ENCODE measurements at regions not wholly inside any gene's neighbourhood (a gene's known extent, or its start where the extent isn't known, plus 50 kb on each side); places are given as distances from the start of the nearest gene placed in this dataset.

DNA sequence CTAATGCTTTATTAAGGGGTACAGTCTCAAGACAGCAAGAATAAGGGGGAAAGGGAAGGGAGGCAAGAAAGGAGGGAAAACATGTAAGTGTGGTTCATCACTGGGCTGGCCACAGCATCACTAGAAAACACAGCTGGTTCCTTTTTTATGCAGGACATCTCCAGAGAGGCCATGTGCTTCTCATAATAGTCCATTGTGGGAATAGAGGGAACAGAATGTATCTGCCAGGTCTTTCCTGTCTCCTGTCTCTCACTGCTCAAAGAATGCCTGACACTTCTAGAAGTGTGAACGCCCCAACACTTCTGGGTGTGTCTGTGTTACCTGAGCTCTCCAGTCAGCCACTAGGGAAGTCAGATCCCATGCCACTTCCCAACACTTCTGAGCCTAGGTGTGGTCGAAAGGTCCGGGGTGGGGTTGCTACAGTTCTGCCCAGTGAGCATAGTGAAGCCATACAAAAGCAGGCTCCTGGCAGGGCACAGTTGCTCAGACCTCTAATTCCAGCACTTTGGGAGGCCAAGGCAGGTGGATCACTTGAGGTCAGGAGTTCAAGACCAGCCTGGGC lies 255.6 kb upstream of the SLC30A5 start:
- H3K27me3 ChIP-seq: no peaks in the 10 kb centered on the region
- WGBS, 2 donors (ENCODE audit: low coverage in 1 of 2): 68% methylated on average over 3 of the region's 3 CpGs; no CpG with 5 or more reads in 1 of the 2 donors
- H3K9me3 ChIP-seq: no peaks in the 10 kb centered on the region
- in situ Hi-C loops (cut with MboI; ENCODE audit: low pct_ligation_motif_present in 1 of 4, low pct_unique_long_range_greater_than_20kb in 1 of 4, low sequenced_read_pairs in 3 of 4): no loop called here
- no peaks in the 10 kb centered on the region for H3K36me3 ChIP-seq
- no peak overlapping the region for H3K4me3 ChIP-seq
- TF ChIP-seq POLR2A (IDR thresholded peaks at IDR 0.05) (no peak), EP300 (IDR thresholded peaks at IDR 0.05; ENCODE audit: low read depth) (no peak), POLR2AphosphoS5 (IDR thresholded peaks at IDR 0.05) (no peak)
- TF ChIP-seq, protein P1, sequence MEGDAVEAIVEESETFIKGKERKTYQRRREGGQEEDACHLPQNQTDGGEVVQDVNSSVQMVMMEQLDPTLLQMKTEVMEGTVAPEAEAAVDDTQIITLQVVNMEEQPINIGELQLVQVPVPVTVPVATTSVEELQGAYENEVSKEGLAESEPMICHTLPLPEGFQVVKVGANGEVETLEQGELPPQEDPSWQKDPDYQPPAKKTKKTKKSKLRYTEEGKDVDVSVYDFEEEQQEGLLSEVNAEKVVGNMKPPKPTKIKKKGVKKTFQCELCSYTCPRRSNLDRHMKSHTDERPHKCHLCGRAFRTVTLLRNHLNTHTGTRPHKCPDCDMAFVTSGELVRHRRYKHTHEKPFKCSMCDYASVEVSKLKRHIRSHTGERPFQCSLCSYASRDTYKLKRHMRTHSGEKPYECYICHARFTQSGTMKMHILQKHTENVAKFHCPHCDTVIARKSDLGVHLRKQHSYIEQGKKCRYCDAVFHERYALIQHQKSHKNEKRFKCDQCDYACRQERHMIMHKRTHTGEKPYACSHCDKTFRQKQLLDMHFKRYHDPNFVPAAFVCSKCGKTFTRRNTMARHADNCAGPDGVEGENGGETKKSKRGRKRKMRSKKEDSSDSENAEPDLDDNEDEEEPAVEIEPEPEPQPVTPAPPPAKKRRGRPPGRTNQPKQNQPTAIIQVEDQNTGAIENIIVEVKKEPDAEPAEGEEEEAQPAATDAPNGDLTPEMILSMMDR (IDR thresholded peaks at IDR 0.05): no peak
- H3K27ac ChIP-seq: no peak overlapping the region
- intact Hi-C loops (cut with DNase I; ENCODE audit: low total_unique reads): no loop called here
- no peak for DNase-seq
- H3K4me1 ChIP-seq: no peaks in the 10 kb centered on the region

DNA sequence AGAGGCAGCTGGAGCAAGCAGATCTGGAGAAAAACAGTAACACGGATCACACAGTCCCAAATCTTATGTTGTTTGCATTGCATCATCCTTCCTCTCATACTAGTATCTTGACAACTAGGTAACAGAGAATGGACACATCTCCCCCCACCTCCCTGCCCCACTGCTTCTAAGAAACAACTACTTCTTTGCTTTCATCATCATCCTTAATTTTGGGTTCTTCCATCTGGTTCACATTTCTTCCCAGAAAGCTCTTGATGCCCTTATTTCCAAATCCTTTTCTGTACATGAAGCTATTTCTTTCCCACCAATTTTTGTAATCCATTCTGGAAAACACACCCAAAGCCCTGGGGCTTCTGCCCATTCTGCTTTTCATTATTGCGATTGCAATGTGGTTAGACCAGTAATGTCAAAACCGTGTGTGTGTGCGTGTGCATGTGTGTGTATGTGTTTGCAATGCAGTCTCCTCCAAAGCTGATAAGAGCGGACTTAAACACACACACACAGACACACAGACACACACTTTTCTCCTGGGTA lies 254.7 kb upstream of the SLC30A5 start:
- intact Hi-C loops (cut with DNase I; ENCODE audit: low total_unique reads) (no loop called here), in situ Hi-C loops (cut with MboI; ENCODE audit: low pct_ligation_motif_present in 1 of 4, low pct_unique_long_range_greater_than_20kb in 1 of 4, low sequenced_read_pairs in 3 of 4) (no loop called here)
- DNase-seq: no peak
- H3K4me1 ChIP-seq: no peaks in the 10 kb centered on the region
- no peak overlapping the region for H3K27ac ChIP-seq
- TF ChIP-seq EP300 (IDR thresholded peaks at IDR 0.05; ENCODE audit: low read depth) (no peak), POLR2A (IDR thresholded peaks at IDR 0.05) (no peak), POLR2AphosphoS5 (IDR thresholded peaks at IDR 0.05) (no peak)
- TF ChIP-seq, protein P1 (IDR thresholded peaks at IDR 0.05): no peak
- WGBS, 2 donors (ENCODE audit: low coverage in 1 of 2): 71 to 84% methylated on average over 1 to 5 of the region's 5 CpGs
- no peaks in the 10 kb centered on the region for H3K36me3 ChIP-seq
- H3K9me3 ChIP-seq: no peaks in the 10 kb centered on the region
- no peak overlapping the region for H3K4me3 ChIP-seq
- H3K27me3 ChIP-seq: no peaks in the 10 kb centered on the region

GRCh38 chr5:68843624-68844364 lies 250.0 kb upstream of the SLC30A5 start:
- peak overlapping the region in 3 of 4 donors; percentile 44 to 66 (median 63) for H3K27ac ChIP-seq
- no peak overlapping the region for H3K4me3 ChIP-seq
- 78 to 85% methylated on average over 3 of the region's 3 CpGs for WGBS, 2 donors (ENCODE audit: low coverage in 1 of 2)
- DNase-seq: no peak
- in situ Hi-C loops (cut with MboI; ENCODE audit: low pct_ligation_motif_present in 1 of 4, low pct_unique_long_range_greater_than_20kb in 1 of 4, low sequenced_read_pairs in 3 of 4) (no loop called here), intact Hi-C loops (cut with DNase I; ENCODE audit: low total_unique reads) (no loop called here)
- H3K36me3 ChIP-seq: no peaks in the 10 kb centered on the region
- H3K27me3 ChIP-seq: no peaks in the 10 kb centered on the region
- H3K9me3 ChIP-seq: no peaks in the 10 kb centered on the region
- H3K4me1 ChIP-seq: no peaks in the 10 kb centered on the region
- TF ChIP-seq POLR2AphosphoS5 (IDR thresholded peaks at IDR 0.05) (peak in 2 of 3 donors; percentile 70 to 77), EP300 (IDR thresholded peaks at IDR 0.05; ENCODE audit: low read depth) (peak; percentile 63)
- TF ChIP-seq, protein P1 (IDR thresholded peaks at IDR 0.05): no peak

- TF ChIP-seq POLR2A (IDR thresholded peaks at IDR 0.05): no peak
- TF ChIP-seq POLR2AphosphoS5 (IDR thresholded peaks at IDR 0.05): no peak
- TF ChIP-seq EP300 (IDR thresholded peaks at IDR 0.05; ENCODE audit: low read depth): no peak
- TF ChIP-seq, protein P1 (IDR thresholded peaks at IDR 0.05): no peak
- Histone ChIP-seq H3K9me3 (no peaks in the 10 kb centered on the region), H3K4me3 (no peak overlapping the region), H3K36me3 (no peaks in the 10 kb centered on the region), H3K4me1 (no peaks in the 10 kb centered on the region), H3K27ac (peak overlapping the region in 2 of 4 donors; percentile 63 to 64), H3K27me3 (no peaks in the 10 kb centered on the region)
- intact Hi-C loops (cut with DNase I; ENCODE audit: low total_unique reads): no loop called here
- in situ Hi-C loops (cut with MboI; ENCODE audit: low pct_ligation_motif_present in 1 of 4, low pct_unique_long_range_greater_than_20kb in 1 of 4, low sequenced_read_pairs in 3 of 4): no loop called here
- no peak for DNase-seq
These were observed 248.7 kb upstream of the SLC30A5 start for GRCh38 chr5:68845131-68845530.

Data from transverse colon (tissue), 4 donors.